ENCODE measurements at regions not wholly inside any gene's neighbourhood (a gene's known extent, or its start where the extent isn't known, plus 50 kb on each side); places are given as distances from the start of the nearest gene placed in this dataset.

GRCh38 chr11:110774138-110775014 lies 62.1 kb upstream of the ARHGAP20 start:
- no peaks in the 10 kb centered on the region for H3K4me1 ChIP-seq
- 100% methylated on average over 2 of the region's 3 CpGs for WGBS (ENCODE audit: insufficient coverage, low coverage, low lambda C conversion rate, missing lambda C conversion rate)
- intact Hi-C loops (cut with DNase I) = no loop called here
- no peaks in the 10 kb centered on the region for H3K36me3 ChIP-seq
- no peak for TF ChIP-seq POLR2A (IDR thresholded peaks at IDR 0.05)
- TF ChIP-seq CTCF (IDR thresholded peaks at IDR 0.05) = peak in 3 of 4 donors; percentile 13 to 33 (median 29)
- no peaks in the 10 kb centered on the region for H3K27me3 ChIP-seq
- H3K4me3 ChIP-seq = no peak overlapping the region
- ATAC-seq (peak; percentile 43 to 78 (median 64)), DNase-seq (no peak)
- no peaks in the 10 kb centered on the region for H3K9me3 ChIP-seq
- H3K27ac ChIP-seq = no peak overlapping the region

GRCh38 chr11:110773442-110773841 lies 61.2 kb upstream of the ARHGAP20 start:
- intact Hi-C loops (cut with DNase I) = no loop called here
- DNase-seq = no peak
- Histone ChIP-seq H3K4me3 (no peak overlapping the region), H3K27me3 (no peaks in the 10 kb centered on the region), H3K27ac (no peak overlapping the region), H3K4me1 (no peaks in the 10 kb centered on the region), H3K9me3 (no peaks in the 10 kb centered on the region), H3K36me3 (no peaks in the 10 kb centered on the region)
- 88% methylated on average over 1 of the region's 1 CpG for WGBS (ENCODE audit: insufficient coverage, low coverage, low lambda C conversion rate, missing lambda C conversion rate)
- no peak for ATAC-seq
- no peak for TF ChIP-seq POLR2A (IDR thresholded peaks at IDR 0.05)
- TF ChIP-seq CTCF (IDR thresholded peaks at IDR 0.05) = no peak

- no peak for ATAC-seq
- H3K4me1 ChIP-seq = no peaks in the 10 kb centered on the region
- no peaks in the 10 kb centered on the region for H3K36me3 ChIP-seq
- no peaks in the 10 kb centered on the region for H3K27me3 ChIP-seq
- H3K4me3 ChIP-seq = no peak overlapping the region
- TF ChIP-seq CTCF (IDR thresholded peaks at IDR 0.05) (no peak), POLR2A (IDR thresholded peaks at IDR 0.05) (no peak)
- no peaks in the 10 kb centered on the region for H3K9me3 ChIP-seq
- H3K27ac ChIP-seq = no peak overlapping the region
- 95% methylated on average over 3 of the region's 3 CpGs for WGBS (ENCODE audit: insufficient coverage, low coverage, low lambda C conversion rate, missing lambda C conversion rate)
- no peak for DNase-seq
- intact Hi-C loops (cut with DNase I) = no loop called here
Observed at GRCh38 chr11:110772863-110773262, 60.6 kb upstream of the ARHGAP20 start.

GRCh38 chr11:110766316-110766715 lies 54.1 kb upstream of the ARHGAP20 start:
- H3K36me3 ChIP-seq = no peaks in the 10 kb centered on the region
- H3K9me3 ChIP-seq = no peaks in the 10 kb centered on the region
- H3K4me3 ChIP-seq = no peak overlapping the region
- no peaks in the 10 kb centered on the region for H3K27me3 ChIP-seq
- peaks cover 0 to 21% (median 7%) of the 10 kb centered on the region in 4 donors for H3K4me1 ChIP-seq
- WGBS (ENCODE audit: insufficient coverage, low coverage, low lambda C conversion rate, missing lambda C conversion rate) = 21% methylated on average over 1 of the region's 1 CpG
- no peak for ATAC-seq
- no peak for TF ChIP-seq POLR2A (IDR thresholded peaks at IDR 0.05)
- no peak for TF ChIP-seq CTCF (IDR thresholded peaks at IDR 0.05)
- no peak overlapping the region for H3K27ac ChIP-seq
- intact Hi-C loops (cut with DNase I) = no loop called here
- no peak for DNase-seq
